ENCODE measurements at regions not wholly inside any gene's neighbourhood (a gene's known extent, or its start where the extent isn't known, plus 50 kb on each side); places are given as distances from the start of the nearest gene placed in this dataset.
"Not testable (repeated sequence)": the region's sequence is repeated elsewhere in the genome, so short reads cannot be mapped to it uniquely, and the experiment has no call there.

DNA sequence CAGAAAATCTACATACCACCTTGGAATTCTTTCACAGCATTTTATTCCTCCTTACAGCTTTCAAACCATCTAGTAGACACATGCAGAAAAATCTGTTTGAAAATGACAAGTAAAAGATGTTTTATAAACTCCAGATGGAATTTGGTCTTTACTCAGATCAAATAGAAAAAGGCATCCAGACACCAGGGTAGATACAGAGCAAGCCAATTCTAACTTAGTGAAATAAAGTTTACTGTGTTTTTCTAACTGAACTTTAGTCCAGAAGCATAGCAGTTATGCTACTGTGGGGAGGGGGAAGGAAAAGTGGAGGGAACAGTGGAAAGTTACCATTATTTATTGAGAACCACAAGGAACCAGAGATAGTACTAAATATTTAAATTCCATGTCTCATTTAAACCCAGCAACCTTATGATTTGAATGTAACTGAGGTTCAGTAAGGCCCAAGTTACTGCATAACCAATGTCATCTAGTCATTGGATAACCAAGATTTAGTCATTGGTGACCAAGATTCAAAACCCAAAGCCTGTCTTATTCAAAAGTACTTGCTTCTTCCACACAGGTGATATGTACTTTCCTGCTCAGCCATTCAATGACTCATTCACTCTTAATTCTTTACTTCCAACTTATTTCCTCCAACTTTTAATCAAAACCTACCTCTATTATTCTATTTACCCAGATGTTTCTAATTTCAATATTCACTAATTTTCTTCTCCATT lies 57.7 kb downstream of the RAD51AP2 start:
- no peak for DNase-seq (ENCODE audit: low spot score)

GRCh38 chr2:17455343-17455742 lies 62.9 kb downstream of the RAD51AP2 start:
- DNase-seq (ENCODE audit: low spot score): no peak

GRCh38 chr2:17446191-17446590 lies 72.0 kb downstream of the RAD51AP2 start:
- not testable (repeated sequence) for DNase-seq (ENCODE audit: low spot score)

DNA sequence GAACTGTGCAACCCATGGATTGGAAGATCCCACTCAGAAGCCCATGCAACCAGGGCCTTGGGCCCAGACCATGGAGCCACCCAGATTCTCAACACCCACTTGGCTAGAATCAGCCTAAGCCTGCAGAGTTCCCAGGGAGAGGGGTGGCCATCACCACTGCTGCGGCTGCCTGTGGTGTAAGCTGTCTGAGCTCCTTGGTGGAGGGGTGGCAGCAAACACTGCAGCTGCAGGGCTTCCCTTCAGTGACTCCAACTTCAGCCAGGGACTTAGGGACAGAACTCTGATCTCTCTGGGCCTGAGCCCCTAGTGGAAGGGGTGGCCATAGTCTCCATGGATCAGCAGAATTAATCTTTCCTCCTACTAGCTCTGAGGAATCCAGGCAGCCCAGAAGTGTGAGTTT lies 72.5 kb downstream of the RAD51AP2 start:
- DNase-seq (ENCODE audit: low spot score): no peak

DNA sequence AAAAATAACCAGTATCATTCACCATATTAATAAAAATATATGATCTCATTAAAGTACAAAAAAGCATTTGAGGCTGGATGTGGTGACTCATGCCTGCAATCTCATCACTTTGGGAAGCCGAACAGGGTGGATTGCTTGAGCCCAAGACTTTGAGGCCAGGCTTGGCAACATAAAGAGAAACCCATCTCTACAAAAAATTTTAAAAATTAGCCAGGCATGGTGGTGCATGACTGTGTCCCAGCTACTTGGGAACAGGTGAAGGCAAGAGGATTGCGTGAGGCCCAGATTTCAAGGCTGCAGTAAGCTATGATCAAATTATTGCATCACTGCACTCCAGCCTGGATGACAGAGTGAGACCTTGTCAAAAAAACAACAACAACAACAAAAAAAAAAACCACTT lies 75.9 kb downstream of the RAD51AP2 start:
- DNase-seq (ENCODE audit: low spot score): no peak

- no peak for DNase-seq (ENCODE audit: low spot score)
Measured at GRCh38 chr2:17441790-17442189, 76.5 kb downstream of the RAD51AP2 start.

GRCh38 chr2:17441055-17441771 lies 77.0 kb downstream of the RAD51AP2 start:
- DNase-seq (ENCODE audit: low spot score): no peak

GRCh38 chr2:17430326-17430725 lies 87.9 kb downstream of the RAD51AP2 start:
- no peak for DNase-seq (ENCODE audit: low spot score)

DNA sequence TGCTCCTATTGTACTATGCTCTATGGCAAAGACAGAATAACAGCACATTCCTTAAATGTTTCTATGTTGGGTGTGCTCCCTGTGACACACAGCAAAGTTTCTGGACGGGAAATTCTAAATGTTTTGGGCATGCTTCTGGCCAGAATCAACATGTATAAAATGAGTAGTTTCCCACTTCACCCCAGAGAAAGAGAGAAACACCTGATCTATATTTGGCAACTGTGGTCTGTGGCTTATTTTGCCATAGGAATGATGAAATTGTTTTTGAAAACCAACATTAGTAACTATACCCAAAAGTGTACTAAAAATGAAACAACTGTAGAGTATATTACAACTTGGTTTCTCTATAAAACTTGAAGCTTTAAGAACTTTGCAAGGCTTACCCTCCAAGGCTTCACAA lies 89.1 kb downstream of the RAD51AP2 start:
- no peak for DNase-seq (ENCODE audit: low spot score)

DNA sequence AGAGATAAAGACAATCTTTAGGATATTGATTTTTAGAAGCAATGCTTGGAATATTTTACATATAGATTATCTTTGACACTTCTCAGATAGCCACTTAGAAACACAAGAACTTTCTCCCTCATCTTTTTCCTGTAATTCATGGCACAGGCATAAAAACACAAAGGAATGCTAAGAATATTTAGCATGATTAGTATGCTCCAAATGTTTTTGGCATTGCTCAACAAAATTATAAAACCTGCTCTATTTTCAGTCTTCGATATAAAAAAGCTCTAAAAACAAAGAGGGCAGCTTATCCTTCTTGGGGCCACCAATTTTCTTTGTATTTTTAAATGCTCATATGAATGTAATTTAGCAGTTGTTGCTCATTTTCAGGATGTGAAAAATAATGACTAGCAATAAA lies 90.8 kb downstream of the RAD51AP2 start:
- no peak for DNase-seq (ENCODE audit: low spot score)

DNA sequence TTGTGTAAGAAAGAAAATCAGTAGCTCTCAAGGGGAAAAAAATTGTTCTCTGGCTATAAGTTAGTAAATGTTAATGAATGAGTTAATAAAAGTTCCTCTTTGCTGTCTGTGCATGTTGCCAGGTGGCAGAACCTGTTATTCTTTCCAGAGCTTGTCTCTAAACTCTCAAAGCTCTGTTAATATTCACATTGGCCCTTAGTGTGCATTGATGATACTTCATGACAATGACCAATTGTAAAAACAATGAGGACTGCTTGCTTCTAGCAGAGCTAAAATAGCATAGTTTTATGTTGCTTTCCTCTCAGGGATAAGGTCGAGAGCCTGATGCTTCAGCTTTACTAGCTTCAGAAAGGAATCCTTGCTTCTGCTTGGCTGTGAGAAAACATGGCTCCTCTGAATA lies 91.5 kb downstream of the RAD51AP2 start:
- no peak for DNase-seq (ENCODE audit: low spot score)

DNA sequence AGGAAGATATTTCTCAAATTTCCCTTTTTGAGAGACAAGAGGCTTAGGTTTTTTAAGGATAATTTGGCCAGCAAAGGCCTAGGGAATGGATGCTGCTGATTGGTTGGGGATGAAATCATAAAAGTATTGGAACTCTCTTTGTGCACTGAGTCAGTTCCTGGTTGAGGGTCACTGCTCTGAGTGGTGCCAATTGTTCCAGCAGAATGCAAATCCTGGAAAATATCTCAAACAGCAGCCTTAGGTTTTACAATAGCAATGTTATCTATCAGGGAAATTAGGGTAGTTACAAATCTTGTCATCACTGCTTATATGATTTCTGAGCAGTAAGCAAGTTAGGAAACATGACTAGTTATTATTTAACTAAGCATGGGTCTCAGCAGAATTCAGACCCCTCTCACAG lies 96.2 kb downstream of the RAD51AP2 start:
- DNase-seq (ENCODE audit: low spot score): no peak

DNA sequence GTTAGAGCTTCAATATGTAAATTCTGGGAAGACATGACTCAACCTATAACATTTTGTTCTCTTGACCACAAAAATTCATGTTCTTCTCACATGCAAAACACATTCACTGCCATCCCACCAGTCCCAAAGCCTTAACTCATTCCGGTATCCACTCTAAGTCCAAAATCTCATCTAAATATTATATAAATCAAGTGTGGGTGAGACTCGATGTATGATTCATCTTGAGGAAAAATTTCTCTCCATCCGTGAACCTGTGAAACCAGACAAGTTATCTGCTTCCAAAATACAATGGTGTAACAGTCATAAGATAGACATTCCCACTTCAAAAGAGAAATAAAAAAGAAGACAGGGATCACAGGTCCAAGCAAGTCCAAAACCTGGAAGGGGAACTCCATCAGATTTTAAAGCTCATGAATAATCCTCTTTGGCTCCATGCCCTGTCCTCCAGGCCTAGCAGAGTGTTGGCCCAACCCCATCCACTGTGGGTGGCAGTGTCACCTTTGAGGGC lies 101.3 kb downstream of the RAD51AP2 start:
- no peak for DNase-seq (ENCODE audit: low spot score)

DNA sequence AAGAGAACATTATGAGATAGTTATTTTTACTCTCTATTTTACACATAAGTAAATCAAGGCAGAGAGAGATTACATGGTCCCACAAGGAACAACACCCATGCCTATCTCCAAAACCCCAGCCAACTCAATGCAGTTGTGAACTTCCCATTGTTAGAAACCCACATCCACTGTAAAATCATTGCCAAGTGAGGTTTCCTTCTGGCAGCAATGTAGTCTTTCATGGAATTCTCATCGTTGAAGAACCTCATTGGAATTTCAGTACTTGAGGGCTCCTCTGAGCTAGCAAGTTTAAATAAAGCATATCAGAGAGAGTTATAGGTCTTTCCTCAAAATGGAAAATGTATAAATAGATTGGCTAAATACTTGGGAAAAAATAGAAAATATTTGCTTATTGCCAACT lies 105.2 kb downstream of the RAD51AP2 start:
- no peak for DNase-seq (ENCODE audit: low spot score)

DNA sequence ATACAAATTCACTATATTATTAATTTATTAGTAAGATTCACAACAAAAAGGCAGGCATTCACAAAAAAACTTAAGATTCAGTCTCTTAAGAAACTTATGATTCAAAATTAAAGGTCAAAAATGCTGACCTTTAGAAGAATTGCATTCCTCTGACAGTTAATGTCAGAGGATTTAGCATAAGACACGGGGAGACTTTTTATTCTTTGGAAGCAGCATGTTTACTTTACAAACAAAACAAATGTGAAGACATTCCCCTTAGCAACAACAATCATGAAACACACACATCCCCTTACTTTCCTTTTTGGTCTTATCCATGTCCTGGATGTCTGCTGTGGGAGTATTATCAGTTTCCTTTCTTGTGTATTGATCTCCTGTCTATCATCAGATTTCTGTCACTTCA lies 117.1 kb downstream of the RAD51AP2 start:
- DNase-seq (ENCODE audit: low spot score): no peak

- DNase-seq (ENCODE audit: low spot score): no peak
Measured at GRCh38 chr2:17398770-17399169, 119.5 kb downstream of the RAD51AP2 start.

DNA sequence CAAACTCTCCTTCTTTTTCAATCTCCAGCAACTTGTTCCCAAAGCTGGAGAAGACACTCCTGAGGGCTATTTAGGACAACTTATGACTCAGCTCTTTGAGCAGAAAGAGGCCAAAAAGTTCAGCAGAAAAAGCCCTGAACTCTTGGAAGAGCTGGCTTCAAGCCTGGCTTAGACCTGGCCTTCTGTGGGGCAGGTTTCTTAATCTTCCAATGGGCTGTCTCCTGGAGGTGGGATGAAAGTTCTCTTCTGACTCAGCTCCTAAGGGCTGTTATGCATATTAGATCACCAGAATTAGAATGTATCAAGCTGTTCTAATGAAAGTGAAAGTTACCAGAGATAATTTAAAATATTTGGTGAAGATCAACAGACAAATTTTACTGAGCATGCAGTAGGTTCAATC lies 129.4 kb downstream of the RAD51AP2 start:
- DNase-seq (ENCODE audit: low spot score): no peak

GRCh38 chr2:17387591-17387990 lies 130.6 kb downstream of the RAD51AP2 start:
- no peak for DNase-seq (ENCODE audit: low spot score)

DNA sequence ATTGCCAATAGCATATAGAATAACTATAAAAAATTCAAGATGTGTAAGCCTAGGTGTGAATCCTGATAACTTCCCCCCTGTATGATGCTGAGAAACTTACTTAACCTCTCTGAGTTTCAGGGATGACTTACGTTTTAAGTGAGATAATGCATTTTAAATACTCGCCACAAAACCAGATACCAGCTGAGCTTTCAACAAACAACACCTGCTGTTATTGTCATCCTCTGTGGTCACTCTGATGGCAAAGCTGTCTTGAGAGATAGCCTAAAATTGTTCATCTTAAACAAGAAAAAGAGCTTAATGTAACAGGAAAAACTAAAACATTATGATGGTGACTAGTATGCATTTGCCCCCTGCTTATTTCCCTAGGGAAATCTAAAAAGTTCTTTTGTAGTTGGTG lies 131.5 kb downstream of the RAD51AP2 start:
- DNase-seq (ENCODE audit: low spot score): no peak

DNA sequence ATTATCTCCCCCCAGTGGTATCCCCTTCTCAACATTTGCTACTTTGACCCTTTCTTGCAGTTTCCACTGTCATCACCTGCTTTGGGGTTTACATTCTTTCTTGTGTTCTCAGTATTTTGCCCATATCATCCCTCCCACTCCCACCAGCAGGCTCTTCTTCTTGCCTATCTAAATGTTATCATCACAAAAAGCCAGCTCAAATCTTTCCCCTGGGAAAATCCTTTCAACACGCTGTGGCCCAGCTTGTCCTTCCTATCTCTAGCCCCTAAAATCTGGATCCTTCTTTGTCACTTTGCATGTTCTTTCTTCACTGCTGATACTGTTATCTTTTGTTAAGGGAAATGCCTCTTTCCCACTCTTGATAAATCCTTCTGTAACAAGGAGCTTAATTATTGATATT lies 138.2 kb downstream of the RAD51AP2 start:
- DNase-seq (ENCODE audit: low spot score): no peak

- DNase-seq (ENCODE audit: low spot score): no peak
Measured at GRCh38 chr2:17375262-17375661, 143.0 kb downstream of the RAD51AP2 start.

DNA sequence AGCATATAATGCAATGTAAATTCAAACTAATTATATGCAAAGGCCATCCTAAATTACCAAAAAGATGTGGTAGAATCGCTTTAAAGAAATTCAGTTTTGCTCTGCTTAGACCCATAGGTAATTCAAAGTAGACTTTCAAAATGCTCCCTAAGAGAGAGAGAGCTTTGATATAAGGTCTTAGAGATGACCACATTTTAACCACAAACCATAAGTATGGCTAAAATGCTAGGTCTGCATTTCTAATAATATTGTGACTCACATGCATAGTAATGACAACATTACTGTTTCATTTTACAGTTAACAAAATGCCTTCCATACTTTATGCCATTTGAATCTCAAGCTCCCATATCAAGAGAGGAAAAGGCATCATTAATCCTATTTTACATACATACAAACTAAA lies 144.5 kb downstream of the RAD51AP2 start:
- DNase-seq (ENCODE audit: low spot score): no peak

DNA sequence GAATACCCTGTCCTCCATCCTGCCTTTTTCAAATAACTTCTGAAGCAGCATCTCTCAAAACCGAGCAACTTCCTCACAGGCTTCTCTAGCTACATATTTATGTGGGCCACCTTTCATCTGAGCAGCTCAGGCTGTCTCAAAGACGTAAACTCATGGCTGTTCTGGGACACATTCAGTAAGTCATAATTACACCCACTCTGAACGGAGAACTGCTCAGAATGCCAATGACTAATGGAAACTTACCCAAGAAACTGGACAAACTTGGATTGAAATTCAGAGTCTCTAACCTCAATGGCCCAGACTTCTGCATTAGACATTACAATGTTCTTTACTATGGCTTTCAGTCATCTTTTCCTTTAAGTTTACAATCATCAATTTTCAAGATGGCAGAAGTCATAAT lies 145.2 kb downstream of the RAD51AP2 start:
- DNase-seq (ENCODE audit: low spot score): no peak
